ENCODE measurements at regions not wholly inside any gene's neighbourhood (a gene's known extent, or its start where the extent isn't known, plus 50 kb on each side); places are given as distances from the start of the nearest gene placed in this dataset.

DNA sequence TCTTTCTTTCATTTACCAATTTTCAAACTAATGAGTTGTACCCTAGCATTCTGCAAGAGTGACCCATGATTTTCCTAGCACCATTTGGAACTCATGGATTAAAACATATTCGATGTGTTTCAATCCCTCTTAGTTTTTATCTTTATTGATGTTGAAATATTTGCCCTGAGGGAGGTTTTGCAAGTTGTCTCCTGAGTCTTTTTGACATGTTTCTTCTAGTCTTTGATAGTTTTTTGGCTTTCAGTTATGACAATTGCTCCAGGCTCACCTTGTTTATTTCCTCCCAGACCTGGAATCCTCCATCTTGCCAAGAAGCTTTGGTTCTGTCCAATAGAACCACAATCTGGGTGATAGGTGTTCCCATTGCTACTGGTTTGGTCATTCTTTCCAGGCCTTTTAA lies 327.8 kb downstream of the WDR11 start:
- TF ChIP-seq, protein P1, sequence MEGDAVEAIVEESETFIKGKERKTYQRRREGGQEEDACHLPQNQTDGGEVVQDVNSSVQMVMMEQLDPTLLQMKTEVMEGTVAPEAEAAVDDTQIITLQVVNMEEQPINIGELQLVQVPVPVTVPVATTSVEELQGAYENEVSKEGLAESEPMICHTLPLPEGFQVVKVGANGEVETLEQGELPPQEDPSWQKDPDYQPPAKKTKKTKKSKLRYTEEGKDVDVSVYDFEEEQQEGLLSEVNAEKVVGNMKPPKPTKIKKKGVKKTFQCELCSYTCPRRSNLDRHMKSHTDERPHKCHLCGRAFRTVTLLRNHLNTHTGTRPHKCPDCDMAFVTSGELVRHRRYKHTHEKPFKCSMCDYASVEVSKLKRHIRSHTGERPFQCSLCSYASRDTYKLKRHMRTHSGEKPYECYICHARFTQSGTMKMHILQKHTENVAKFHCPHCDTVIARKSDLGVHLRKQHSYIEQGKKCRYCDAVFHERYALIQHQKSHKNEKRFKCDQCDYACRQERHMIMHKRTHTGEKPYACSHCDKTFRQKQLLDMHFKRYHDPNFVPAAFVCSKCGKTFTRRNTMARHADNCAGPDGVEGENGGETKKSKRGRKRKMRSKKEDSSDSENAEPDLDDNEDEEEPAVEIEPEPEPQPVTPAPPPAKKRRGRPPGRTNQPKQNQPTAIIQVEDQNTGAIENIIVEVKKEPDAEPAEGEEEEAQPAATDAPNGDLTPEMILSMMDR (IDR thresholded peaks at IDR 0.05; ENCODE audit: low read depth, low read length, missing control alignments) = no peak
- DNase-seq (ENCODE audit: low read depth) = no peak
- H3K4me3 ChIP-seq (ENCODE audit: low read depth, low read length) = no peak overlapping the region

DNA sequence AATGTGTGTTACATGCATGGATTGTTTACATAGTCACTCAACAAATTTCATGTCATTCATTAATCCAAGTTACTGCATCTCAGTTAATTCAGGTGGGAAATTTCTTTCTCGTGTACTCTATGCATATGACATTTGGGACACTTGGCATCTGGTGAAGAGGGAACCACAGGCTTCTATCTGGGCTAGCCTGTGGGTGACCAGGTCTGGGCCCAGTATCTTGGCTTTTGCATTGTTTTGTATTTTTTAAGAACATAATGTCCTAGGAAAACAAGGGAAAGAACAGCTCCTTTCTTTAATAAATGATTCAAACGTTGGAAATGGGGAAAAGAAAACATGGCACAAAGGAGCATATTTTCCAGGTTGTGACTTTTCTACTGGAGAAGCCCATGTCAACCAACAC lies 331.1 kb downstream of the WDR11 start:
- no peak for DNase-seq (ENCODE audit: low read depth)
- TF ChIP-seq, protein P1 (IDR thresholded peaks at IDR 0.05; ENCODE audit: low read depth, low read length, missing control alignments) = no peak
- no peak overlapping the region for H3K4me3 ChIP-seq (ENCODE audit: low read depth, low read length)

DNA sequence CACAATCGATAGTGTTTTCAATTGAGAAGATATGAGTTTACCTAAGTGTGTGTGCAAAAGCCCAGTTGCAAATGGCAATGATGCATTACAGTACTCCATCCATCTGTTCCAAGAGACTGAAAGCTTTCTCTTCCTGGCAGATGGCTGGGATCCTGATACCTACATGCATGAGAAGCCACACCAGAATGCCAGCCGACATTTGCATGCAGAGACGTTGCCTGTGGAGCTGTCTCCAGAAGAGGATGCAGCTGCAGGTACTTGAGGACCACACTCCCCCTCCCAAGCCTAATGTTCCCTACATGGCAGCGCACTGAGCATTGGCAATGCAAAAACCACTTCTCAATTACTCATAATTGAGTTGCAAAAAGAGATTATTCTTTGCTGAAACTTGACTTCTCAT lies 332.1 kb downstream of the WDR11 start:
- no peak for DNase-seq (ENCODE audit: low read depth)
- TF ChIP-seq, protein P1 (IDR thresholded peaks at IDR 0.05; ENCODE audit: low read depth, low read length, missing control alignments) = no peak
- no peak overlapping the region for H3K4me3 ChIP-seq (ENCODE audit: low read depth, low read length)

DNA sequence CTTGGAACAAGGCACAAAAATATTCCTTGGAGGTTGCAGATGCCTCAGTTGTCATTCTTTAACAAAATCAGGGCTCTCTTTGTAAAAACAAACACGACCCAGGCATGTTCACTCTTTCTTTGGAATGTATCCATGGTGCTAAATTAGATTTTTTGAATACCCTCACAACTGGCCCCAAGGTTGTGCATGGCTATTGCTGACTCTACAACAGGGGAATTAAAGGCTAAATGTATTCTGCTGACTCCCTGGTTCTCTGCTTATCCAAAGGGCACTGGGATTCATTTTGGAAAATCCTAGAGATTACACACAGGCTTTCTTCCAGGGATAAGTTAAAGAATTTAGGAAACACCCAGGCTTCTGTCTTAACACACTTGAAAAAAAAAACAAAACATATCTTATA lies 332.5 kb downstream of the WDR11 start:
- TF ChIP-seq, protein P1 (IDR thresholded peaks at IDR 0.05; ENCODE audit: low read depth, low read length, missing control alignments) = no peak
- no peak for DNase-seq (ENCODE audit: low read depth)
- no peak overlapping the region for H3K4me3 ChIP-seq (ENCODE audit: low read depth, low read length)

DNA sequence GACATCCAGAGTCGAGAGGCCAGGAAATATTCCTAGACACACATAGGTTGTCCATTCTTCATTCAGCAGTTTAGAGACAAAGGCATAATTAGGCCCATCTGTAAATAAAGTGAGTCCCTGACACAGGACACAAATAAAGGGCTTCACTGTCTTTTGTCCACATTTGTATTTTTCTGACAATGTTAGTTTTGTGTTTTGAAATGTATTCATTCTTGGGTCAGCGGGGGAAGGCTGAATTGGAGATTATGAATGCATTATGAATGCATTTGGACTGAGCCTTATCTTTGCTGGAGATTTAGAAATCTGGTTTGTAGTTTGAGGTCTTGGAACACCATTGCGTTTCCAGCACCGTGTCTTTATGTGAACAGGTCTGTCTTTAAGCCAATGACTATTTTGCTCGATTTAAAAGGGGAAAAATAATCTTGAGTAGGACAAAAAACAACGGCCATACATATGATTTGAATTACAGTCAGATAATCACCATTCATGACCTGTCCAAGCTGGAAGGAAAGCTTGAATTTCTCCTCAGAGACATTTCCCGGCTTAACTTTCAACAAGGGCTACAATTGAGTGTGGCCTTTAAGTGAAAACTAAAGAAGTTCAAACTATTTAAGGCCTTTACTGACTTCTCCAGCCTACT lies 334.8 kb downstream of the WDR11 start:
- no peak overlapping the region for H3K4me3 ChIP-seq (ENCODE audit: low read depth, low read length)
- TF ChIP-seq, protein P1 (IDR thresholded peaks at IDR 0.05; ENCODE audit: low read depth, low read length, missing control alignments) = no peak
- DNase-seq (ENCODE audit: low read depth) = no peak

DNA sequence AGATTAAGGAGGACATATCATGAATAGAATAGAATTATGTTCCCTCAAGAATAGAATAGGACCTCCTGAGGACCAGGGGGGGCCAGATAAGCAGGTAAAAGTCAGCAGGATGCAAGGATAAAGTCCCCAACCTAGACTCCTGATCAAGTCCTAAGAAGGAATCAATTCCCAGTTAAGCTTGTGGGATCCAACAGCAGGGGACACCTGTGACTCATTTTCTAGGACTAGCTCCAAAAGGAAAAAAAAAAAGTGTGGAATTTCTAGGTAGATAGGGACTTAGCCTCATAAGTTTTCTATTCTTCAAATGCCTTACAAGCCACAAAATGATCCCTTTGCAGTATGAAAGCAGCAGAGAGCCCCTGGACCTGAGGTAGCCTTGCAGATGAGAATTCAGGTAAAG lies 336.2 kb downstream of the WDR11 start:
- DNase-seq (ENCODE audit: low read depth) = no peak
- TF ChIP-seq, protein P1 (IDR thresholded peaks at IDR 0.05; ENCODE audit: low read depth, low read length, missing control alignments) = no peak
- H3K4me3 ChIP-seq (ENCODE audit: low read depth, low read length) = no peak overlapping the region

DNA sequence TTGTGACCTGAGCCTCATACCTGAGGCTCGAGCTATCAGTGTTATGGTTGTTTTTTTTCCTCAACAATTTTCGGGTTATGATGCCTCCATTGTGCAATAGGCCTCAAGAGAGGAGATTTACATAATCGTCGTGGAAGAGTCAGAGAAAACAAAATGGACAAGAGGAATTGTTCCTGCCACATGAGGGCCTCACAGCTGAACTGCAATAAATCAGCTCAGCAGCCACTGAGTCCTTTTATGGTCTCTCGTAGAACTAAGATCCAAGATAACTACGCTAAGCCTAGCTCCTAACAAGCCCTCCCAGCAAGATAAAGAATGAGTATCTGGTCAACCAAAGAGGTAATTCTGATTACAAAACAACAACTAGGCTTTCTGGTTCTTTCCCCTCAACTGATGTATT lies 336.8 kb downstream of the WDR11 start:
- TF ChIP-seq, protein P1 (IDR thresholded peaks at IDR 0.05; ENCODE audit: low read depth, low read length, missing control alignments) = no peak
- DNase-seq (ENCODE audit: low read depth) = no peak
- H3K4me3 ChIP-seq (ENCODE audit: low read depth, low read length) = no peak overlapping the region
